ENCODE measurements at regions not wholly inside any gene's neighbourhood (a gene's known extent, or its start where the extent isn't known, plus 50 kb on each side); places are given as distances from the start of the nearest gene placed in this dataset.

DNA sequence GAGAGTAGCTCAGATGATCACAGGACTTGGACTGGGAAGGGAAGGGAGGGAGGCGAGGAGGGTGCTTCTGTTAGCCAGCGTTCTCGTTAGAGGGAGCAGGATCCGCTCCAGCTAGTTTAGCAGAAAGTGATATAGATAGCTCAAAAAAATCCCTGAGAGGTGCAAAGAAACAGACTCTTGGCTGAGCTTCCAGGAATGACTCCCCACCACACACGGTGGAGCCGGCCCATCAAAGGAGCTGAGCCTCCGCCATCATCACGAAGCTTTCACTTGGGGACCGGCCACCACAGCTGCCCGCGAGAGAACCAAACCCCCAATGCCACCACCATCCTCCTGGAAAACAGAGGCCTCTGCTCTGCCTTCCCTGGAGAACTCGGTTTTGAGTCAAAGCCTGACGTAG lies 124.6 kb upstream of the BCL2L14 start:
- no peak overlapping the region for H3K4me3 ChIP-seq (ENCODE audit: low read depth in 2 of 2, low read length in 1 of 2)
- no peaks in the 10 kb centered on the region for H3K9me2 ChIP-seq
- no peak overlapping the region for H3K4me2 ChIP-seq
- peaks cover 27% of the 10 kb centered on the region; the same call in 1 of the 2 replicates for H3K27me3 ChIP-seq (ENCODE audit: insufficient read depth)
- H4K20me1 ChIP-seq (ENCODE audit: insufficient read depth): no peaks in the 10 kb centered on the region
- no peak overlapping the region for H3K27ac ChIP-seq (ENCODE audit: low read depth in 2 of 2, low read length in 1 of 2)
- peaks cover 0 to 6% of the 10 kb centered on the region in 2 experiments; a peak in 1 of 4 replicates for H3K4me1 ChIP-seq (ENCODE audit: control insufficient read depth in 1 of 2, insufficient read depth in 2 of 2, low read depth in 1 of 2, low read length in 1 of 2)
- POLR2A ChIA-PET: no interaction called here
- CTCF ChIA-PET: no interaction called here
- H3F3A ChIP-seq (replicated peaks; ENCODE audit: insufficient read depth): no peaks in the 10 kb centered on the region
- H2AFZ ChIP-seq (ENCODE audit: low read depth): no peak overlapping the region
- H3K9ac ChIP-seq: no peak overlapping the region
- TF ChIP-seq REST (IDR thresholded peaks at IDR 0.05; ENCODE audit: low read depth, low read length): no peak
- TF ChIP-seq GATA2 (CRISPR knock-in tag; IDR thresholded peaks at IDR 0.05): no peak
- no peak for TF ChIP-seq TEAD4 (IDR thresholded peaks at IDR 0.05; ENCODE audit: borderline replicate concordance, insufficient read depth)
- no peak for TF ChIP-seq PBX3 (IDR thresholded peaks at IDR 0.05)
- TF ChIP-seq FOXJ3 (CRISPR knock-in tag; IDR thresholded peaks at IDR 0.05): no peak
- TF ChIP-seq SMC3 (IDR thresholded peaks at IDR 0.05; ENCODE audit: low read depth, low read length): no peak
- TF ChIP-seq USF1 (IDR thresholded peaks at IDR 0.05; ENCODE audit: borderline replicate concordance, low read depth): no peak
- TF ChIP-seq JUND (IDR thresholded peaks at IDR 0.05): no peak
- no peak for TF ChIP-seq TCF12 (IDR thresholded peaks at IDR 0.05)
- TF ChIP-seq, protein P1, sequence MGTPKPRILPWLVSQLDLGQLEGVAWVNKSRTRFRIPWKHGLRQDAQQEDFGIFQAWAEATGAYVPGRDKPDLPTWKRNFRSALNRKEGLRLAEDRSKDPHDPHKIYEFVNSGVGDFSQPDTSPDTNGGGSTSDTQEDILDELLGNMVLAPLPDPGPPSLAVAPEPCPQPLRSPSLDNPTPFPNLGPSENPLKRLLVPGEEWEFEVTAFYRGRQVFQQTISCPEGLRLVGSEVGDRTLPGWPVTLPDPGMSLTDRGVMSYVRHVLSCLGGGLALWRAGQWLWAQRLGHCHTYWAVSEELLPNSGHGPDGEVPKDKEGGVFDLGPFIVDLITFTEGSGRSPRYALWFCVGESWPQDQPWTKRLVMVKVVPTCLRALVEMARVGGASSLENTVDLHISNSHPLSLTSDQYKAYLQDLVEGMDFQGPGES (IDR thresholded peaks at IDR 0.05; ENCODE audit: low read depth, low read length): no peak
- TF ChIP-seq SIN3A (IDR thresholded peaks at IDR 0.05; ENCODE audit: borderline replicate concordance, low read depth, low read length): no peak
- no peak for TF ChIP-seq EZH2phosphoT487 (IDR thresholded peaks at IDR 0.05; ENCODE audit: borderline replicate concordance, low read depth)
- no peak for TF ChIP-seq POLR2AphosphoS5 (IDR thresholded peaks at IDR 0.05; ENCODE audit: low read depth, low read length)
- no peak for TF ChIP-seq GABPA (IDR thresholded peaks at IDR 0.05; ENCODE audit: low read depth)
- TF ChIP-seq FOXM1 (IDR thresholded peaks at IDR 0.05; ENCODE audit: low read depth): no peak
- TF ChIP-seq FOSL2 (IDR thresholded peaks at IDR 0.05; ENCODE audit: borderline replicate concordance, low read depth): no peak
- H3K36me3 ChIP-seq (replicated peaks in 1 of 2; ENCODE audit: control insufficient read depth in 1 of 2, insufficient read depth in 2 of 2, low read length in 1 of 2): no peaks in the 10 kb centered on the region
- DNase-seq: no peak
- no peaks in the 10 kb centered on the region for H3K79me2 ChIP-seq (ENCODE audit: insufficient read depth)
- 76% methylated on average over 9 of the region's 13 CpGs for WGBS (ENCODE audit: low lambda C conversion rate)
- no peaks in the 10 kb centered on the region for H3K9me3 ChIP-seq
